GM12891 (cell line): ENCODE measurements at regions not wholly inside any gene's neighbourhood (a gene's known extent, or its start where the extent isn't known, plus 50 kb on each side); places are given as distances from the start of the nearest gene placed in this dataset.

Source experiments
- POLR2A ChIP-seq: IDR thresholded peaks from 2 replicates; pipeline ENCODE4 v1.6.1; 2011; ENCODE audit warnings: low read depth, low read length, control low read depth
- POLR2AphosphoS5 ChIP-seq: IDR thresholded peaks from 2 replicates; pipeline ENCODE4 v1.6.1; 2011; ENCODE audit warnings: low read depth, low read length, control low read depth
- SPI1 ChIP-seq: IDR thresholded peaks from 2 replicates; pipeline ENCODE4 v1.6.1; 2011; ENCODE audit warnings: low read depth, low read length, control low read depth
- TAF1 ChIP-seq: IDR thresholded peaks from 2 replicates; pipeline ENCODE4 v1.6.1; 2011; ENCODE audit warnings: low read depth, low read length, control low read depth

- no peak for TF ChIP-seq POLR2A
- TF ChIP-seq TAF1 = no peak
- TF ChIP-seq POLR2AphosphoS5 = no peak
- TF ChIP-seq SPI1 = no peak
Observed at GRCh38 chr7:115124409-115124939, 202.6 kb downstream of the MDFIC start.
